ENCODE measurements at regions not wholly inside any gene's neighbourhood (a gene's known extent, or its start where the extent isn't known, plus 50 kb on each side); places are given as distances from the start of the nearest gene placed in this dataset.

DNA sequence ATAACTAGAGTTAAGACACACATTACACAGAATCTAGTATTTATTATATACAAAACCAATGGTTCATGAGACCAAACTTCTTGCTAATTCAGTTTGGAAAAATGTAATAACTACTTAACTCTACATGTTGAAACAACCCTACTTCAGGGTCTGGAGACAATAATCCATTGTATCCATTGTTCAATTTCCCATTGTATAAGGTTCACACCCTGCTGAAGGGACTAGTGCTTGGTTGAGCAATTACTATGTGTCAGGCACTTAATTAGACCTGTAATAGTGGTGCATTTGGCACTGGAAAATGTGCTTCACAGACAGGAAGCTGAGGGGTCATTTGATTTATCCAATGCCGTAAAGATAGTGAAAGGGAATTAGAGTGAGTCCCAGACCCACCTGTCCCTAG is 114.3 kb upstream of the PAPPA start:
- Histone ChIP-seq H3F3A (ENCODE audit: insufficient read depth) (no peaks in the 10 kb centered on the region), H3K4me2 (ENCODE audit: low read depth, low read length, poor library complexity, severe bottlenecking) (no peak overlapping the region), H3K9me2 (replicated peaks; ENCODE audit: insufficient read depth, low read length) (no peaks in the 10 kb centered on the region), H4K20me1 (ENCODE audit: low read depth, low read length) (no peaks in the 10 kb centered on the region), H3K36me3 (ENCODE audit: low read length) (no peaks in the 10 kb centered on the region), H3K27ac (ENCODE audit: low read depth, low read length) (no peak overlapping the region), H3K9ac (ENCODE audit: low read length) (no peak overlapping the region), H3K79me2 (ENCODE audit: insufficient read depth, low read length) (no peaks in the 10 kb centered on the region), H3K9me3 (ENCODE audit: insufficient read depth, low read length) (no peaks in the 10 kb centered on the region), H3K4me3 (ENCODE audit: insufficient read depth, low read length, poor library complexity, severe bottlenecking) (no peak overlapping the region), H2AFZ (ENCODE audit: low read depth, low read length, severe bottlenecking) (no peak overlapping the region), H3K27me3 (ENCODE audit: low read length) (no peaks in the 10 kb centered on the region)
- TF ChIP-seq EZH2phosphoT487 (conservative IDR thresholded peaks at IDR 0.05; ENCODE audit: low read length) = no peak
- TF ChIP-seq, protein P1, sequence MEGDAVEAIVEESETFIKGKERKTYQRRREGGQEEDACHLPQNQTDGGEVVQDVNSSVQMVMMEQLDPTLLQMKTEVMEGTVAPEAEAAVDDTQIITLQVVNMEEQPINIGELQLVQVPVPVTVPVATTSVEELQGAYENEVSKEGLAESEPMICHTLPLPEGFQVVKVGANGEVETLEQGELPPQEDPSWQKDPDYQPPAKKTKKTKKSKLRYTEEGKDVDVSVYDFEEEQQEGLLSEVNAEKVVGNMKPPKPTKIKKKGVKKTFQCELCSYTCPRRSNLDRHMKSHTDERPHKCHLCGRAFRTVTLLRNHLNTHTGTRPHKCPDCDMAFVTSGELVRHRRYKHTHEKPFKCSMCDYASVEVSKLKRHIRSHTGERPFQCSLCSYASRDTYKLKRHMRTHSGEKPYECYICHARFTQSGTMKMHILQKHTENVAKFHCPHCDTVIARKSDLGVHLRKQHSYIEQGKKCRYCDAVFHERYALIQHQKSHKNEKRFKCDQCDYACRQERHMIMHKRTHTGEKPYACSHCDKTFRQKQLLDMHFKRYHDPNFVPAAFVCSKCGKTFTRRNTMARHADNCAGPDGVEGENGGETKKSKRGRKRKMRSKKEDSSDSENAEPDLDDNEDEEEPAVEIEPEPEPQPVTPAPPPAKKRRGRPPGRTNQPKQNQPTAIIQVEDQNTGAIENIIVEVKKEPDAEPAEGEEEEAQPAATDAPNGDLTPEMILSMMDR (IDR thresholded peaks at IDR 0.05; ENCODE audit: insufficient read depth, low read length, poor library complexity, severe bottlenecking) = no peak

DNA sequence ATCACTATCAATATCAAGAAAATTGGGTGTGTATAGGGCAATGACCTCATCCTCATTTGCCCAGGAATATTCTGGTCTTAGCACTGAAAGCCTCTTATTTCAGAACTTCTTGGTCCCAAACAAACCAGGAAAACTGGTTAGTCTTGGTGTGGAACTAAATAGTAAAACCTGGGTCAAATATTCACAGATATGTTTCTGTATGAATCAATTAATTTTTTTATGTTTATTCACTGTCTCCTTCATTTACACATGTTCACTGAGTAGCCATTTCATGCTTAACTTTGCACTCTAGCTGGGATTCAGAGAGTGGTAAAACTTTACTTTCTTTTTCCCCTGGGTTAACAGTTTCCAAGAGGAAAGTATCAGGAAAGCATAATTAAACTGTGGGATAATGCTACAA is 113.7 kb upstream of the PAPPA start:
- Histone ChIP-seq H3K4me2 (ENCODE audit: low read depth, low read length, poor library complexity, severe bottlenecking) (no peak overlapping the region), H2AFZ (ENCODE audit: low read depth, low read length, severe bottlenecking) (no peak overlapping the region), H3F3A (ENCODE audit: insufficient read depth) (no peaks in the 10 kb centered on the region), H3K9me3 (ENCODE audit: insufficient read depth, low read length) (no peaks in the 10 kb centered on the region), H3K27ac (ENCODE audit: low read depth, low read length) (no peak overlapping the region), H3K4me3 (ENCODE audit: insufficient read depth, low read length, poor library complexity, severe bottlenecking) (no peak overlapping the region), H3K9ac (ENCODE audit: low read length) (no peak overlapping the region), H3K36me3 (ENCODE audit: low read length) (no peaks in the 10 kb centered on the region), H3K79me2 (ENCODE audit: insufficient read depth, low read length) (no peaks in the 10 kb centered on the region), H4K20me1 (ENCODE audit: low read depth, low read length) (no peaks in the 10 kb centered on the region), H3K27me3 (ENCODE audit: low read length) (no peaks in the 10 kb centered on the region), H3K9me2 (replicated peaks; ENCODE audit: insufficient read depth, low read length) (no peaks in the 10 kb centered on the region)
- no peak for TF ChIP-seq EZH2phosphoT487 (conservative IDR thresholded peaks at IDR 0.05; ENCODE audit: low read length)
- TF ChIP-seq, protein P1 (IDR thresholded peaks at IDR 0.05; ENCODE audit: insufficient read depth, low read length, poor library complexity, severe bottlenecking) = no peak

DNA sequence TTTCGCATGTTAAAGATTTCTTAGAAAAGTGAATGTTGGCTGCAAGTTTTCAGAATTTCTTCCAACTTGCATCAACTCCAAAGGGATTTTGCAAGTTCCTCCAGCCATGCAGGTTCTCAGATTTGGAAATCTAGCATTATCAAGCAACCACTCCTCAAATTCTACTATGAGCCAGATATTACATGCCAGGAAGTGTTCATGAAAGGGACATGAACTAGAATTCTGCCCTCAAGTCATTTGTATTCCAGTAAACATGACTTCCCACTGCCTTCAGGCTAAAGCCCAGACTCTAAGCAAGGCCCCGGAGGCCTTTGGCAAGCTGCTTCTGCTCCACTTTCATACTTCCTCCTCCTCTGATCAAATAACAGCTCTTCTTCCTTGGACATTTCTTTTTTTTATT is 111.3 kb upstream of the PAPPA start:
- Histone ChIP-seq H3K4me3 (ENCODE audit: insufficient read depth, low read length, poor library complexity, severe bottlenecking) (no peak overlapping the region), H3K27me3 (ENCODE audit: low read length) (no peaks in the 10 kb centered on the region), H3F3A (ENCODE audit: insufficient read depth) (no peaks in the 10 kb centered on the region), H2AFZ (ENCODE audit: low read depth, low read length, severe bottlenecking) (no peak overlapping the region), H3K79me2 (ENCODE audit: insufficient read depth, low read length) (no peaks in the 10 kb centered on the region), H3K9me3 (ENCODE audit: insufficient read depth, low read length) (no peaks in the 10 kb centered on the region), H3K36me3 (ENCODE audit: low read length) (no peaks in the 10 kb centered on the region), H4K20me1 (ENCODE audit: low read depth, low read length) (no peaks in the 10 kb centered on the region), H3K9me2 (replicated peaks; ENCODE audit: insufficient read depth, low read length) (no peaks in the 10 kb centered on the region), H3K9ac (ENCODE audit: low read length) (no peak overlapping the region), H3K27ac (ENCODE audit: low read depth, low read length) (no peak overlapping the region), H3K4me2 (ENCODE audit: low read depth, low read length, poor library complexity, severe bottlenecking) (no peak overlapping the region)
- TF ChIP-seq EZH2phosphoT487 (conservative IDR thresholded peaks at IDR 0.05; ENCODE audit: low read length) = no peak
- TF ChIP-seq, protein P1 (IDR thresholded peaks at IDR 0.05; ENCODE audit: insufficient read depth, low read length, poor library complexity, severe bottlenecking) = no peak

DNA sequence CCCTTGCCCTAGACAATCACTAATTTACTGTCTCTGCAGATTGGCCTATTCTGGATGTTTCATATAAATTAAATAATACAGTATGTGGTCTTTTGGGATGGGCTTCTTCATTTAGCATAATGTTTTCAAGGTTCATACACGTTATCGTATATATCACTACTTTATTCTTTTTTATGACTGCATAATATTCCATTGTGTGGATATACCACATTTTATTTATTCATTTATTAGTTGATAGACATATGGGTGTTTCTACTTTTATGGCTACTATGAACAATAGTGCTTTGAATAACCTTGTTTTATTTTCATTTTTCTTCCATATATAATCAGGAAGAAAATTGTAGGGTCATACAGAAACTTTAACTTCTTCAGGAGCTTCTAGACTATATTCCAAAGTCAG is 108.5 kb upstream of the PAPPA start:
- H3F3A ChIP-seq (ENCODE audit: insufficient read depth) = no peaks in the 10 kb centered on the region
- H3K9me2 ChIP-seq (replicated peaks; ENCODE audit: insufficient read depth, low read length) = no peaks in the 10 kb centered on the region
- TF ChIP-seq, protein P1 (IDR thresholded peaks at IDR 0.05; ENCODE audit: insufficient read depth, low read length, poor library complexity, severe bottlenecking) = no peak
- no peak for TF ChIP-seq EZH2phosphoT487 (conservative IDR thresholded peaks at IDR 0.05; ENCODE audit: low read length)
- no peaks in the 10 kb centered on the region for H3K79me2 ChIP-seq (ENCODE audit: insufficient read depth, low read length)
- no peak overlapping the region for H3K4me3 ChIP-seq (ENCODE audit: insufficient read depth, low read length, poor library complexity, severe bottlenecking)
- H3K27me3 ChIP-seq (ENCODE audit: low read length) = no peaks in the 10 kb centered on the region
- no peaks in the 10 kb centered on the region for H3K36me3 ChIP-seq (ENCODE audit: low read length)
- no peaks in the 10 kb centered on the region for H3K9me3 ChIP-seq (ENCODE audit: insufficient read depth, low read length)
- no peaks in the 10 kb centered on the region for H4K20me1 ChIP-seq (ENCODE audit: low read depth, low read length)
- no peak overlapping the region for H3K27ac ChIP-seq (ENCODE audit: low read depth, low read length)
- no peak overlapping the region for H3K9ac ChIP-seq (ENCODE audit: low read length)
- H2AFZ ChIP-seq (ENCODE audit: low read depth, low read length, severe bottlenecking) = no peak overlapping the region
- no peak overlapping the region for H3K4me2 ChIP-seq (ENCODE audit: low read depth, low read length, poor library complexity, severe bottlenecking)
